Fibroblast of skin of right biceps (primary cell): ENCODE measurements at regions not wholly inside any gene's neighbourhood (a gene's known extent, or its start where the extent isn't known, plus 50 kb on each side); places are given as distances from the start of the nearest gene placed in this dataset.
"Not testable (repeated sequence)": the region's sequence is repeated elsewhere in the genome, so short reads cannot be mapped to it uniquely, and the experiment has no call there.

Experiments
- DNase-seq: peaks from one replicate; pipeline ENCODE4 v3.0.0-alpha.2; 2013

- DNase-seq = peak; percentile 3
Observed at GRCh38 chr7:9240001-9240400, 806.6 kb downstream of the NXPH1 start.

GRCh38 chr7:9241826-9242225 lies 808.4 kb downstream of the NXPH1 start:
- DNase-seq = no peak

GRCh38 chr7:9242636-9243035 lies 809.2 kb downstream of the NXPH1 start:
- DNase-seq = no peak

GRCh38 chr7:9250876-9251275 lies 817.5 kb downstream of the NXPH1 start:
- DNase-seq = no peak

- no peak for DNase-seq
Observed at GRCh38 chr7:9264395-9264794, 831.0 kb downstream of the NXPH1 start.

GRCh38 chr7:9280088-9280487 lies 846.7 kb downstream of the NXPH1 start:
- DNase-seq = no peak

- no peak for DNase-seq
Observed at GRCh38 chr7:9283246-9283645, 849.8 kb downstream of the NXPH1 start.

- no peak for DNase-seq
Observed at GRCh38 chr7:9302436-9302835, 869.0 kb downstream of the NXPH1 start.

GRCh38 chr7:9307131-9307530 lies 873.7 kb downstream of the NXPH1 start:
- peak; percentile 10 for DNase-seq

GRCh38 chr7:9324513-9324912 lies 891.1 kb downstream of the NXPH1 start:
- no peak for DNase-seq

- no peak for DNase-seq
Observed at GRCh38 chr7:9328296-9328695, 894.9 kb downstream of the NXPH1 start.

GRCh38 chr7:9349625-9350024 lies 916.2 kb downstream of the NXPH1 start:
- DNase-seq = no peak

GRCh38 chr7:9391221-9391620 lies 957.8 kb downstream of the NXPH1 start:
- DNase-seq = peak; percentile 14

GRCh38 chr7:9391984-9392383 lies 958.6 kb downstream of the NXPH1 start:
- no peak for DNase-seq

- DNase-seq = not testable (repeated sequence)
Observed at GRCh38 chr7:9404386-9404785, 971.0 kb downstream of the NXPH1 start.

GRCh38 chr7:9407816-9408215 lies 974.4 kb downstream of the NXPH1 start:
- peak; percentile 58 for DNase-seq

- no peak for DNase-seq
Observed at GRCh38 chr7:9453521-9453920, 1020.1 kb downstream of the NXPH1 start.

- peak; percentile 92 for DNase-seq
Observed at GRCh38 chr7:9488555-9488954, 1055.1 kb downstream of the NXPH1 start.

GRCh38 chr7:9498303-9498702 lies 1064.9 kb downstream of the NXPH1 start:
- no peak for DNase-seq

- DNase-seq = no peak
Observed at GRCh38 chr7:9502269-9502668, 1068.9 kb downstream of the NXPH1 start.

GRCh38 chr7:9504678-9505077 lies 1071.3 kb downstream of the NXPH1 start:
- no peak for DNase-seq

GRCh38 chr7:9505516-9505915 lies 1072.1 kb downstream of the NXPH1 start:
- no peak for DNase-seq

- peak; percentile 44 for DNase-seq
Observed at GRCh38 chr7:9507290-9507689, 1073.9 kb downstream of the NXPH1 start.

- no peak for DNase-seq
Observed at GRCh38 chr7:9516662-9517061, 1083.3 kb downstream of the NXPH1 start.

GRCh38 chr7:9523579-9523978 lies 1090.2 kb downstream of the NXPH1 start:
- no peak for DNase-seq

GRCh38 chr7:9552431-9552830 lies 1119.0 kb downstream of the NXPH1 start:
- DNase-seq = not testable (repeated sequence)
